ENCODE measurements at regions not wholly inside any gene's neighbourhood (a gene's known extent, or its start where the extent isn't known, plus 50 kb on each side); places are given as distances from the start of the nearest gene placed in this dataset.
"Not testable (repeated sequence)": the region's sequence is repeated elsewhere in the genome, so short reads cannot be mapped to it uniquely, and the experiment has no call there.

- no peak for DNase-seq (ENCODE audit: low read depth in 4 of 4, low spot score in 3 of 4)
Observed at GRCh38 chr4:66355328-66355727, 685.0 kb upstream of the EPHA5 start.

GRCh38 chr4:66351761-66352160 is 681.5 kb upstream of the EPHA5 start:
- no peak for DNase-seq (ENCODE audit: low read depth in 4 of 4, low spot score in 3 of 4)

GRCh38 chr4:66340286-66340893 is 670.1 kb upstream of the EPHA5 start:
- no peak for DNase-seq (ENCODE audit: low read depth in 4 of 4, low spot score in 3 of 4)

- DNase-seq (ENCODE audit: low read depth in 4 of 4, low spot score in 3 of 4) = no peak
Observed at GRCh38 chr4:66339007-66339406, 668.7 kb upstream of the EPHA5 start.

GRCh38 chr4:66331761-66332160 is 661.5 kb upstream of the EPHA5 start:
- DNase-seq (ENCODE audit: low read depth in 4 of 4, low spot score in 3 of 4) = no peak

GRCh38 chr4:66330125-66330524 is 659.8 kb upstream of the EPHA5 start:
- DNase-seq (ENCODE audit: low read depth in 4 of 4, low spot score in 3 of 4) = no peak

- DNase-seq (ENCODE audit: low read depth in 4 of 4, low spot score in 3 of 4) = no peak
Observed at GRCh38 chr4:66328803-66329574, 658.7 kb upstream of the EPHA5 start.

- DNase-seq (ENCODE audit: low read depth in 4 of 4, low spot score in 3 of 4) = no peak
Observed at GRCh38 chr4:66307641-66308438, 637.6 kb upstream of the EPHA5 start.

- DNase-seq (ENCODE audit: low read depth in 4 of 4, low spot score in 3 of 4) = no peak
Observed at GRCh38 chr4:66300336-66300934, 630.1 kb upstream of the EPHA5 start.

GRCh38 chr4:66298569-66298968 is 628.3 kb upstream of the EPHA5 start:
- no peak for DNase-seq (ENCODE audit: low read depth in 4 of 4, low spot score in 3 of 4)

GRCh38 chr4:66297703-66298102 is 627.4 kb upstream of the EPHA5 start:
- no peak for DNase-seq (ENCODE audit: low read depth in 4 of 4, low spot score in 3 of 4)

GRCh38 chr4:66294638-66295037 is 624.3 kb upstream of the EPHA5 start:
- DNase-seq (ENCODE audit: low read depth in 4 of 4, low spot score in 3 of 4) = no peak

- DNase-seq (ENCODE audit: low read depth in 4 of 4, low spot score in 3 of 4) = no peak
Observed at GRCh38 chr4:66284991-66285451, 614.7 kb upstream of the EPHA5 start.

GRCh38 chr4:66279084-66279483 is 608.8 kb upstream of the EPHA5 start:
- no peak for DNase-seq (ENCODE audit: low read depth in 4 of 4, low spot score in 3 of 4)

GRCh38 chr4:66275411-66276038 is 605.2 kb upstream of the EPHA5 start:
- DNase-seq (ENCODE audit: low read depth in 4 of 4, low spot score in 3 of 4) = no peak

- no peak for DNase-seq (ENCODE audit: low read depth in 4 of 4, low spot score in 3 of 4)
Observed at GRCh38 chr4:66273110-66273509, 602.8 kb upstream of the EPHA5 start.

- not testable (repeated sequence) for DNase-seq (ENCODE audit: low read depth in 4 of 4, low spot score in 3 of 4)
Observed at GRCh38 chr4:66270356-66270755, 600.1 kb upstream of the EPHA5 start.

- DNase-seq (ENCODE audit: low read depth in 4 of 4, low spot score in 3 of 4) = not testable (repeated sequence)
Observed at GRCh38 chr4:66266554-66266953, 596.3 kb upstream of the EPHA5 start.

- DNase-seq (ENCODE audit: low read depth in 4 of 4, low spot score in 3 of 4) = no peak
Observed at GRCh38 chr4:66266035-66266434, 595.7 kb upstream of the EPHA5 start.

GRCh38 chr4:66252291-66252690 is 582.0 kb upstream of the EPHA5 start:
- no peak for DNase-seq (ENCODE audit: low read depth in 4 of 4, low spot score in 3 of 4)

GRCh38 chr4:66246643-66247042 is 576.4 kb upstream of the EPHA5 start:
- DNase-seq (ENCODE audit: low read depth in 4 of 4, low spot score in 3 of 4) = no peak

All from right renal pelvis (tissue), 4 donors.